GM23338 (cell line): ENCODE measurements at regions not wholly inside any gene's neighbourhood (a gene's known extent, or its start where the extent isn't known, plus 50 kb on each side); places are given as distances from the start of the nearest gene placed in this dataset.

ENCODE experiments used
- ATAC-seq: fragments of 200-7000 bp; cut with Tn5 transposase; 3 replicates; pipeline ENCODE4 v1.9.1; 2020
- DNase-seq: peaks from one replicate; pipeline ENCODE4 v3.0.0-alpha.2; 2015; ENCODE audit warnings: low spot score
- H2AFZ ChIP-seq: fragments of 200-600 bp; sonication (generic); 2 replicates; pipeline ENCODE4 v1.8.0; 2016; ENCODE audit warnings: antibody characterized with exemption, mild to moderate bottlenecking, moderate library complexity
- H3F3A ChIP-seq: fragments of 200-600 bp; sonication (generic); replicated peaks from 2 replicates; pipeline ENCODE4 v1.8.0; 2017; ENCODE audit warnings: antibody characterized with exemption, mixed run types, low read depth
- H3K27ac ChIP-seq: fragments of 200-600 bp; sonication (generic); 2 replicates; pipeline ENCODE4 v1.6.1; 2016; ENCODE audit warnings: low read depth
- H3K27me3 ChIP-seq: fragments of 200-600 bp; sonication (generic); 2 replicates; pipeline ENCODE4 v1.8.0; 2016; ENCODE audit warnings: mild to moderate bottlenecking, mixed run types, moderate library complexity; ENCODE audit not compliant: insufficient read depth
- H3K36me3 ChIP-seq: fragments of 200-600 bp; sonication (generic); 2 replicates; pipeline ENCODE4 v1.8.0; 2016; ENCODE audit warnings: mild to moderate bottlenecking; ENCODE audit not compliant: insufficient read depth
- H3K4me1 ChIP-seq: fragments of 200-600 bp; sonication (generic); 2 replicates; pipeline ENCODE4 v1.8.0; 2016; ENCODE audit warnings: mild to moderate bottlenecking, moderate library complexity; ENCODE audit not compliant: insufficient read depth
- H3K4me2 ChIP-seq: fragments of 200-600 bp; sonication (generic); 2 replicates; pipeline ENCODE4 v1.7.1; 2017; ENCODE audit warnings: mixed run types
- H3K4me3 ChIP-seq: fragments of 200-600 bp; sonication (generic); 2 replicates; pipeline ENCODE4 v1.6.1; 2016; ENCODE audit warnings: mixed run types
- H3K79me2 ChIP-seq: fragments of 200-600 bp; sonication (generic); replicated peaks from 2 replicates; pipeline ENCODE4 v1.8.0; 2017; ENCODE audit warnings: mild to moderate bottlenecking; ENCODE audit not compliant: insufficient read depth
- H3K9me2 ChIP-seq: fragments of 200-600 bp; sonication (generic); 2 replicates; pipeline ENCODE4 v1.8.0; 2017; ENCODE audit not compliant: insufficient read depth
- H4K20me1 ChIP-seq: fragments of 200-600 bp; sonication (generic); replicated peaks from 2 replicates; pipeline ENCODE4 v1.8.0; 2017; ENCODE audit warnings: mild to moderate bottlenecking; ENCODE audit not compliant: insufficient read depth
- H3K27ac Mint-ChIP-seq: 2 replicates; pipeline ENCODE4 v1.8.0; 2020; ENCODE audit warnings: inconsistent platforms, mild to moderate bottlenecking, moderate library complexity, mixed read lengths
- H3K27me3 Mint-ChIP-seq: 3 replicates; pipeline ENCODE4 v1.8.0; 2022; ENCODE audit warnings: low read depth, mild to moderate bottlenecking, moderate library complexity, mixed read lengths, inconsistent platforms; ENCODE audit not compliant: insufficient read depth, poor library complexity
- H3K36me3 Mint-ChIP-seq: 3 replicates; pipeline ENCODE4 v1.8.0; 2021; ENCODE audit warnings: low read depth, mild to moderate bottlenecking, inconsistent platforms, moderate library complexity, mixed read lengths
- H3K4me1 Mint-ChIP-seq: 3 replicates; pipeline ENCODE4 v1.8.0; 2020; ENCODE audit warnings: mild to moderate bottlenecking, inconsistent platforms, mixed read lengths
- H3K4me3 Mint-ChIP-seq: 3 replicates; pipeline ENCODE4 v1.8.0; 2021; ENCODE audit warnings: moderate library complexity, mild to moderate bottlenecking, inconsistent platforms, mixed read lengths
- H3K9me3 Mint-ChIP-seq: 3 replicates; pipeline ENCODE4 v1.8.0; 2020; ENCODE audit warnings: moderate library complexity, mild to moderate bottlenecking, inconsistent platforms, mixed read lengths
- CREB1 ChIP-seq: fragments of 250-450 bp; sonication (Bioruptor Pico); IDR thresholded peaks from 2 replicates; pipeline ENCODE4 v1.5.0; 2020; ENCODE audit warnings: low read depth, mild to moderate bottlenecking, moderate library complexity
- EZH2 ChIP-seq: fragments of 200-600 bp; sonication (generic); IDR thresholded peaks from one replicate; pipeline ENCODE4 v1.8.0; 2017; ENCODE audit warnings: antibody characterized with exemption, mild to moderate bottlenecking, low read depth; ENCODE audit not compliant: unreplicated experiment
- EZH2phosphoT487 ChIP-seq: fragments of 200-600 bp; sonication (generic); IDR thresholded peaks from one replicate; pipeline ENCODE4 v1.8.1; 2018; ENCODE audit warnings: antibody characterized with exemption; ENCODE audit not compliant: unreplicated experiment
- JUNB ChIP-seq: IDR thresholded peaks from one replicate; pipeline ENCODE4 v1.6.1; 2016; ENCODE audit warnings: antibody characterized with exemption; ENCODE audit not compliant: unreplicated experiment
- NANOG ChIP-seq: IDR thresholded peaks from 2 replicates; pipeline ENCODE4 v1.6.1; 2016; ENCODE audit warnings: antibody characterized with exemption, borderline replicate concordance
- POLR2AphosphoS5 ChIP-seq: IDR thresholded peaks from 2 replicates; pipeline ENCODE4 v1.6.1; 2016; ENCODE audit warnings: antibody characterized with exemption, low read depth
- STAT1 ChIP-seq: IDR thresholded peaks from one replicate; pipeline ENCODE4 v1.6.1; 2016; ENCODE audit warnings: antibody characterized with exemption; ENCODE audit not compliant: unreplicated experiment
- ZNF114 ChIP-seq: fragments of 250-450 bp; sonication (Bioruptor Pico); IDR thresholded peaks from 2 replicates; pipeline ENCODE4 v1.5.0; 2020; ENCODE audit warnings: mild to moderate bottlenecking, moderate library complexity
- ZNF331 ChIP-seq: fragments of 250-450 bp; sonication (Bioruptor Pico); IDR thresholded peaks from 2 replicates; pipeline ENCODE4 v1.5.0; 2020; ENCODE audit warnings: low read depth, mild to moderate bottlenecking, moderate library complexity
- TF ChIP-seq, protein P1 (sequence below), 2 experiments: fragments of 200-600 bp in 1 of 2; sonication (generic) in 1 of 2; conservative IDR thresholded peaks; 2 replicates each; pipeline versions ENCODE4 v1.5.1 to v1.6.1; 2016 to 2017; ENCODE audit warnings: antibody characterized with exemption in 2 of 2, low read depth in 2 of 2, mild to moderate bottlenecking in 2 of 2, moderate library complexity in 1 of 2
- TF ChIP-seq, protein P2 (sequence below): fragments of 250-450 bp; sonication (Bioruptor Pico); IDR thresholded peaks from 2 replicates; pipeline ENCODE4 v1.5.0; 2020; ENCODE audit warnings: mild to moderate bottlenecking, moderate library complexity
- TF ChIP-seq, protein P3 (sequence below): IDR thresholded peaks from one replicate; pipeline ENCODE4 v1.6.1; 2018; ENCODE audit warnings: antibody characterized with exemption; ENCODE audit not compliant: unreplicated experiment
- TF ChIP-seq, protein P4 (sequence below): IDR thresholded peaks from 2 replicates; pipeline ENCODE4 v1.6.1; 2016; ENCODE audit warnings: antibody characterized with exemption

DNA sequence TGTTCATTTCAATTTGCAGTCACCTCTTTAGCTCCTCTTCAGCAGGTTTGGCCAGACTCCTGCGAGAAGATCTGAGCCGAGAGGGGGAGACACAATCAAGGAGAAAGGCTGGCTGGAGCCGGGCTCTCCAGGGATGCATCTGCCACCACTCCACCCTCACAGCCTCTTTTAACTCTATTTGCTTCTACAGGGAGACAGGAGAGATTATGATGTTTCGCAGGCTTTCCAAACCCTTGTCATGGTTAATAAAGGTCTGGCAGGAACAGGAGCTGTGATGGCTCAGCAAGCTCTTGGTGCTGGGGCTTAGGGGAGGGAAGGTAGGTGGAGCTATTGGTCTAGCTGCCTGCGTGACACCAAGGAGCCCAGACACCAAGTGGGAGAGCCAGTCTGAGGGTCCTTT is 448.1 kb upstream of the PODXL start (continued):
- TF ChIP-seq, protein P1, sequence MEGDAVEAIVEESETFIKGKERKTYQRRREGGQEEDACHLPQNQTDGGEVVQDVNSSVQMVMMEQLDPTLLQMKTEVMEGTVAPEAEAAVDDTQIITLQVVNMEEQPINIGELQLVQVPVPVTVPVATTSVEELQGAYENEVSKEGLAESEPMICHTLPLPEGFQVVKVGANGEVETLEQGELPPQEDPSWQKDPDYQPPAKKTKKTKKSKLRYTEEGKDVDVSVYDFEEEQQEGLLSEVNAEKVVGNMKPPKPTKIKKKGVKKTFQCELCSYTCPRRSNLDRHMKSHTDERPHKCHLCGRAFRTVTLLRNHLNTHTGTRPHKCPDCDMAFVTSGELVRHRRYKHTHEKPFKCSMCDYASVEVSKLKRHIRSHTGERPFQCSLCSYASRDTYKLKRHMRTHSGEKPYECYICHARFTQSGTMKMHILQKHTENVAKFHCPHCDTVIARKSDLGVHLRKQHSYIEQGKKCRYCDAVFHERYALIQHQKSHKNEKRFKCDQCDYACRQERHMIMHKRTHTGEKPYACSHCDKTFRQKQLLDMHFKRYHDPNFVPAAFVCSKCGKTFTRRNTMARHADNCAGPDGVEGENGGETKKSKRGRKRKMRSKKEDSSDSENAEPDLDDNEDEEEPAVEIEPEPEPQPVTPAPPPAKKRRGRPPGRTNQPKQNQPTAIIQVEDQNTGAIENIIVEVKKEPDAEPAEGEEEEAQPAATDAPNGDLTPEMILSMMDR (conservative IDR thresholded peaks at IDR 0.05; ENCODE audit: low read depth in 2 of 2) = peak in 1 of 2 experiments; percentile 45; a peak in 2 of 4 replicates

DNA sequence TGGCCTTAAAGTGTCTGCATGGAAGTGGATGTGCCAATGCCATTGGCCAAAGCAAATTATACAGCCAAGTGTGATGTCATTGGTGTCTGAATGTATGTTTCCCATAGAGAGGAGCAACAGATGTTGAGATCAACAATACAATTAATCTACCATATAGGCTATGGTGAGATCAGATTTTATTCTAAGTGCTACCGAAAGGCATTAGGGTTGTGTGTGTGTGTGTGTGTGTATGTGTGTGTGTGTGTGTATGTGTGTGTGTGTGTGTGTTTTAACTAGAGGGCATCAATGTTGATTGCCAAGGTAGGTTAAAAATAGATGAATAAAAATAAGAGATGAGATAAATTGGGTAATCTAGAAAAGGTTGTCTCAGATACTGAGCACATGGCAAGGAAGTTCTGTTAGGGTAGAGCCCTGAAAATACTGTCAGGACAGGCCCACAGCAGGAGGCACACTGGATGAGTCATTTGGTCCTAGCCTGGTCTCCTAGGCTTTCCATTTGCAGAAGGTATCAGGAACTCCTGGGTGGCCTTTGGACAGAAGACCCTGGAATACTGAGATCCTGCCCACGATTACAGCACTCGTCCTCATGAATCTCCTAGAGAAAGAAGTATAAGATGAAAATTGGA is 446.0 kb upstream of the PODXL start:
- no peak for DNase-seq
- Histone ChIP-seq H3K4me3 (no peak overlapping the region), H3K4me1 (no peaks in the 10 kb centered on the region), H3K9me2 (no peaks in the 10 kb centered on the region; the same call in 1 of the 2 replicates), H3K27ac (no peak overlapping the region), H2AFZ (no peak overlapping the region), H3K4me2 (no peak overlapping the region), H3K36me3 (no peaks in the 10 kb centered on the region), H3K79me2 (no peaks in the 10 kb centered on the region), H3K27me3 (no peaks in the 10 kb centered on the region), H3F3A (no peaks in the 10 kb centered on the region), H4K20me1 (no peaks in the 10 kb centered on the region)
- Mint-ChIP-seq H3K27ac (no peak overlapping the region), H3K27me3 (no peaks in the 10 kb centered on the region), H3K4me1 (no peaks in the 10 kb centered on the region), H3K9me3 (no peaks in the 10 kb centered on the region), H3K36me3 (no peaks in the 10 kb centered on the region), H3K4me3 (no peak overlapping the region)
- ATAC-seq = no peak
- TF ChIP-seq POLR2AphosphoS5 (no peak), NANOG (no peak), CREB1 (no peak), STAT1 (no peak), EZH2phosphoT487 (no peak), ZNF331 (no peak), JUNB (no peak), EZH2 (no peak), ZNF114 (CRISPR knock-in tag) (no peak)
- TF ChIP-seq, protein P2, sequence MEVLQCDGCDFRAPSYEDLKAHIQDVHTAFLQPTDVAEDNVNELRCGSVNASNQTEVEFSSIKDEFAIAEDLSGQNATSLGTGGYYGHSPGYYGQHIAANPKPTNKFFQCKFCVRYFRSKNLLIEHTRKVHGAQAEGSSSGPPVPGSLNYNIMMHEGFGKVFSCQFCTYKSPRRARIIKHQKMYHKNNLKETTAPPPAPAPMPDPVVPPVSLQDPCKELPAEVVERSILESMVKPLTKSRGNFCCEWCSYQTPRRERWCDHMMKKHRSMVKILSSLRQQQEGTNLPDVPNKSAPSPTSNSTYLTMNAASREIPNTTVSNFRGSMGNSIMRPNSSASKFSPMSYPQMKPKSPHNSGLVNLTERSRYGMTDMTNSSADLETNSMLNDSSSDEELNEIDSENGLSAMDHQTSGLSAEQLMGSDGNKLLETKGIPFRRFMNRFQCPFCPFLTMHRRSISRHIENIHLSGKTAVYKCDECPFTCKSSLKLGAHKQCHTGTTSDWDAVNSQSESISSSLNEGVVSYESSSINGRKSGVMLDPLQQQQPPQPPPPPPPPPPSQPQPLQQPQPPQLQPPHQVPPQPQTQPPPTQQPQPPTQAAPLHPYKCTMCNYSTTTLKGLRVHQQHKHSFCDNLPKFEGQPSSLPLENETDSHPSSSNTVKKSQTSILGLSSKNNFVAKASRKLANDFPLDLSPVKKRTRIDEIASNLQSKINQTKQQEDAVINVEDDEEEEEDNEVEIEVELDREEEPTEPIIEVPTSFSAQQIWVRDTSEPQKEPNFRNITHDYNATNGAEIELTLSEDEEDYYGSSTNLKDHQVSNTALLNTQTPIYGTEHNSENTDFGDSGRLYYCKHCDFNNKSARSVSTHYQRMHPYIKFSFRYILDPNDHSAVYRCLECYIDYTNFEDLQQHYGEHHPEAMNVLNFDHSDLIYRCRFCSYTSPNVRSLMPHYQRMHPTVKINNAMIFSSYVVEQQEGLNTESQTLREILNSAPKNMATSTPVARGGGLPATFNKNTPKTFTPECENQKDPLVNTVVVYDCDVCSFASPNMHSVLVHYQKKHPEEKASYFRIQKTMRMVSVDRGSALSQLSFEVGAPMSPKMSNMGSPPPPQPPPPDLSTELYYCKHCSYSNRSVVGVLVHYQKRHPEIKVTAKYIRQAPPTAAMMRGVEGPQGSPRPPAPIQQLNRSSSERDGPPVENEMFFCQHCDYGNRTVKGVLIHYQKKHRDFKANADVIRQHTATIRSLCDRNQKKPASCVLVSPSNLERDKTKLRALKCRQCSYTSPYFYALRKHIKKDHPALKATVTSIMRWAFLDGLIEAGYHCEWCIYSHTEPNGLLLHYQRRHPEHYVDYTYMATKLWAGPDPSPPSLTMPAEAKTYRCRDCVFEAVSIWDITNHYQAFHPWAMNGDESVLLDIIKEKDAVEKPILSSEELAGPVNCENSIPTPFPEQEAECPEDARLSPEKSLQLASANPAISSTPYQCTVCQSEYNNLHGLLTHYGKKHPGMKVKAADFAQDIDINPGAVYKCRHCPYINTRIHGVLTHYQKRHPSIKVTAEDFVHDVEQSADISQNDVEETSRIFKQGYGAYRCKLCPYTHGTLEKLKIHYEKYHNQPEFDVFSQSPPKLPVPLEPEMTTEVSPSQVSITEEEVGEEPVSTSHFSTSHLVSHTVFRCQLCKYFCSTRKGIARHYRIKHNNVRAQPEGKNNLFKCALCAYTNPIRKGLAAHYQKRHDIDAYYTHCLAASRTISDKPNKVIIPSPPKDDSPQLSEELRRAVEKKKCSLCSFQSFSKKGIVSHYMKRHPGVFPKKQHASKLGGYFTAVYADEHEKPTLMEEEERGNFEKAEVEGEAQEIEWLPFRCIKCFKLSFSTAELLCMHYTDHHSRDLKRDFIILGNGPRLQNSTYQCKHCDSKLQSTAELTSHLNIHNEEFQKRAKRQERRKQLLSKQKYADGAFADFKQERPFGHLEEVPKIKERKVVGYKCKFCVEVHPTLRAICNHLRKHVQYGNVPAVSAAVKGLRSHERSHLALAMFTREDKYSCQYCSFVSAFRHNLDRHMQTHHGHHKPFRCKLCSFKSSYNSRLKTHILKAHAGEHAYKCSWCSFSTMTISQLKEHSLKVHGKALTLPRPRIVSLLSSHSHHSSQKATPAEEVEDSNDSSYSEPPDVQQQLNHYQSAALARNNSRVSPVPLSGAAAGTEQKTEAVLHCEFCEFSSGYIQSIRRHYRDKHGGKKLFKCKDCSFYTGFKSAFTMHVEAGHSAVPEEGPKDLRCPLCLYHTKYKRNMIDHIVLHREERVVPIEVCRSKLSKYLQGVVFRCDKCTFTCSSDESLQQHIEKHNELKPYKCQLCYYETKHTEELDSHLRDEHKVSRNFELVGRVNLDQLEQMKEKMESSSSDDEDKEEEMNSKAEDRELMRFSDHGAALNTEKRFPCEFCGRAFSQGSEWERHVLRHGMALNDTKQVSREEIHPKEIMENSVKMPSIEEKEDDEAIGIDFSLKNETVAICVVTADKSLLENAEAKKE (CRISPR knock-in tag) = no peak
- TF ChIP-seq, protein P3, sequence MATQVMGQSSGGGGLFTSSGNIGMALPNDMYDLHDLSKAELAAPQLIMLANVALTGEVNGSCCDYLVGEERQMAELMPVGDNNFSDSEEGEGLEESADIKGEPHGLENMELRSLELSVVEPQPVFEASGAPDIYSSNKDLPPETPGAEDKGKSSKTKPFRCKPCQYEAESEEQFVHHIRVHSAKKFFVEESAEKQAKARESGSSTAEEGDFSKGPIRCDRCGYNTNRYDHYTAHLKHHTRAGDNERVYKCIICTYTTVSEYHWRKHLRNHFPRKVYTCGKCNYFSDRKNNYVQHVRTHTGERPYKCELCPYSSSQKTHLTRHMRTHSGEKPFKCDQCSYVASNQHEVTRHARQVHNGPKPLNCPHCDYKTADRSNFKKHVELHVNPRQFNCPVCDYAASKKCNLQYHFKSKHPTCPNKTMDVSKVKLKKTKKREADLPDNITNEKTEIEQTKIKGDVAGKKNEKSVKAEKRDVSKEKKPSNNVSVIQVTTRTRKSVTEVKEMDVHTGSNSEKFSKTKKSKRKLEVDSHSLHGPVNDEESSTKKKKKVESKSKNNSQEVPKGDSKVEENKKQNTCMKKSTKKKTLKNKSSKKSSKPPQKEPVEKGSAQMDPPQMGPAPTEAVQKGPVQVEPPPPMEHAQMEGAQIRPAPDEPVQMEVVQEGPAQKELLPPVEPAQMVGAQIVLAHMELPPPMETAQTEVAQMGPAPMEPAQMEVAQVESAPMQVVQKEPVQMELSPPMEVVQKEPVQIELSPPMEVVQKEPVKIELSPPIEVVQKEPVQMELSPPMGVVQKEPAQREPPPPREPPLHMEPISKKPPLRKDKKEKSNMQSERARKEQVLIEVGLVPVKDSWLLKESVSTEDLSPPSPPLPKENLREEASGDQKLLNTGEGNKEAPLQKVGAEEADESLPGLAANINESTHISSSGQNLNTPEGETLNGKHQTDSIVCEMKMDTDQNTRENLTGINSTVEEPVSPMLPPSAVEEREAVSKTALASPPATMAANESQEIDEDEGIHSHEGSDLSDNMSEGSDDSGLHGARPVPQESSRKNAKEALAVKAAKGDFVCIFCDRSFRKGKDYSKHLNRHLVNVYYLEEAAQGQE = no peak
- TF ChIP-seq, protein P4, sequence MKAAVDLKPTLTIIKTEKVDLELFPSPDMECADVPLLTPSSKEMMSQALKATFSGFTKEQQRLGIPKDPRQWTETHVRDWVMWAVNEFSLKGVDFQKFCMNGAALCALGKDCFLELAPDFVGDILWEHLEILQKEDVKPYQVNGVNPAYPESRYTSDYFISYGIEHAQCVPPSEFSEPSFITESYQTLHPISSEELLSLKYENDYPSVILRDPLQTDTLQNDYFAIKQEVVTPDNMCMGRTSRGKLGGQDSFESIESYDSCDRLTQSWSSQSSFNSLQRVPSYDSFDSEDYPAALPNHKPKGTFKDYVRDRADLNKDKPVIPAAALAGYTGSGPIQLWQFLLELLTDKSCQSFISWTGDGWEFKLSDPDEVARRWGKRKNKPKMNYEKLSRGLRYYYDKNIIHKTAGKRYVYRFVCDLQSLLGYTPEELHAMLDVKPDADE = no peak
